Right lobe of liver (tissue), 4 donors: ENCODE measurements at regions not wholly inside any gene's neighbourhood (a gene's known extent, or its start where the extent isn't known, plus 50 kb on each side); places are given as distances from the start of the nearest gene placed in this dataset.

Experiments
- CTCF ChIP-seq, 4 donors: fragments of 200-600 bp in 3 of 4; fragments of 450-650 bp in 1 of 4; IDR thresholded peaks; one replicate each; pipeline versions ENCODE4 v1.5.1 to v1.8.0; 2016 to 2022; ENCODE audit warnings: antibody characterized with exemption in 4 of 4, mild to moderate bottlenecking in 2 of 4
- POLR2A ChIP-seq: fragments of 450-650 bp; IDR thresholded peaks from one replicate; pipeline ENCODE4 v1.6.1; 2017; ENCODE audit warnings: antibody characterized with exemption, mild to moderate bottlenecking
- donor health status: DM: no; HTN: no; CAD: no.
- donor health status: DM: no; HTN: no; CAD: no.
- donor health status: DM: no; HTN: yes; CAD: no.

GRCh38 chr22:47393191-47393590 is 630.7 kb downstream of the TBC1D22A start:
- TF ChIP-seq CTCF (IDR thresholded peaks at IDR 0.05), result no peak
- no peak for TF ChIP-seq POLR2A
